ENCODE measurements at regions not wholly inside any gene's neighbourhood (a gene's known extent, or its start where the extent isn't known, plus 50 kb on each side); places are given as distances from the start of the nearest gene placed in this dataset.

GRCh38 chr16:22643886-22644285, 133.2 kb downstream of the NPIPB5 start:
- no peak overlapping the region for H3K9ac ChIP-seq (replicated peaks; ENCODE audit: extremely low read depth, insufficient read depth, low read length)
- dilution Hi-C loops (cut with MboI; ENCODE audit: extremely low pct_ligation_motif_present, low sequenced_read_pairs) = no loop called here

More at GRCh38 chr16:22643886-22644285, 133.2 kb downstream of the NPIPB5 start:
- Histone ChIP-seq H3K4me1 (ENCODE audit: control insufficient read depth, extremely low read depth, insufficient read depth, low read length) (no peaks in the 10 kb centered on the region), H3K4me2 (ENCODE audit: insufficient read depth, low read length) (no peak overlapping the region), H4K20me1 (replicated peaks; ENCODE audit: control insufficient read depth, extremely low read depth, insufficient read depth, low read length) (no peaks in the 10 kb centered on the region), H3K27ac (ENCODE audit: insufficient read depth, low read depth, low read length) (no peak overlapping the region), H3K9me1 (replicated peaks; ENCODE audit: control insufficient read depth, extremely low read depth, insufficient read depth, low read length) (no peaks in the 10 kb centered on the region), H3K79me2 (ENCODE audit: control insufficient read depth, insufficient read depth, low read length) (no peaks in the 10 kb centered on the region), H3K36me3 (ENCODE audit: control insufficient read depth in 2 of 2, extremely low read depth in 1 of 2, insufficient read depth in 2 of 2, low read length in 2 of 2) (no peaks in the 10 kb centered on the region), H3K4me3 (replicated peaks in 1 of 3; ENCODE audit: insufficient read depth in 1 of 3, low read depth in 1 of 3, low read length in 3 of 3) (no peak overlapping the region), H3K9me3 (replicated peaks; ENCODE audit: control insufficient read depth, insufficient read depth, low read length) (no peaks in the 10 kb centered on the region), H2AFZ (ENCODE audit: low read depth, low read length) (no peak overlapping the region), H3K27me3 (ENCODE audit: control insufficient read depth in 2 of 2, insufficient read depth in 2 of 2, low read length in 2 of 2) (peaks cover 5 to 18% of the 10 kb centered on the region in 2 experiments)
- FAIRE-seq (no peak), DNase-seq (ENCODE audit: low read depth, low spot score) (no peak)
- ChIA-PET POLR2A (no interaction called here), CTCF (interaction anchor here (0.9 to 1.0 kb wide), 2 partner anchors 10 to 15 kb away, joined by 3 to 4 read pairs; no protein-coding TSS in a partner anchor)
- no TSS peak for BruUV-seq (replicated peaks)
- TF ChIP-seq POLR2AphosphoS5 (IDR thresholded peaks at IDR 0.05; ENCODE audit: insufficient read depth, low read depth, low read length) (no peak), POLR2A (IDR thresholded peaks at IDR 0.05; ENCODE audit: low read depth, low read length) (no peak), EZH2 (IDR thresholded peaks at IDR 0.05; ENCODE audit: borderline replicate concordance, low read depth, low read length, severe bottlenecking) (no peak), JUN (IDR thresholded peaks at IDR 0.05; ENCODE audit: borderline replicate concordance, insufficient read depth, insufficient read length, low read depth) (no peak), CTCF (IDR thresholded peaks at IDR 0.05; ENCODE audit: extremely low read depth in 1 of 2, insufficient read depth in 1 of 2, low read depth in 1 of 2, low read length in 2 of 2) (no peak), MYC (IDR thresholded peaks at IDR 0.05; ENCODE audit: low read depth, low read length) (no peak), MAX (IDR thresholded peaks at IDR 0.05; ENCODE audit: insufficient read depth, insufficient read length) (no peak), GATA2 (IDR thresholded peaks at IDR 0.05; ENCODE audit: insufficient read depth, insufficient read length, low read depth, low read length) (no peak), FOS (IDR thresholded peaks at IDR 0.05; ENCODE audit: borderline replicate concordance, insufficient read depth, low read length) (no peak)
- intact Hi-C loops (cut with micrococcal nuclease) = no loop called here

Data from endothelial cell of umbilical vein (primary cell).